Neural progenitor cell (in vitro differentiated cells): ENCODE measurements at regions not wholly inside any gene's neighbourhood (a gene's known extent, or its start where the extent isn't known, plus 50 kb on each side); places are given as distances from the start of the nearest gene placed in this dataset.

Experiments
- EZH2phosphoT487 ChIP-seq: fragments of 200-600 bp; sonication (generic); IDR thresholded peaks from 2 replicates; pipeline ENCODE4 v1.6.1; 2017; ENCODE audit warnings: antibody characterized with exemption
- TF ChIP-seq, protein P1 (sequence below): fragments of 200-600 bp; sonication (generic); IDR thresholded peaks from 2 replicates; pipeline ENCODE4 v1.5.1; 2017; ENCODE audit warnings: antibody characterized with exemption, mild to moderate bottlenecking

DNA sequence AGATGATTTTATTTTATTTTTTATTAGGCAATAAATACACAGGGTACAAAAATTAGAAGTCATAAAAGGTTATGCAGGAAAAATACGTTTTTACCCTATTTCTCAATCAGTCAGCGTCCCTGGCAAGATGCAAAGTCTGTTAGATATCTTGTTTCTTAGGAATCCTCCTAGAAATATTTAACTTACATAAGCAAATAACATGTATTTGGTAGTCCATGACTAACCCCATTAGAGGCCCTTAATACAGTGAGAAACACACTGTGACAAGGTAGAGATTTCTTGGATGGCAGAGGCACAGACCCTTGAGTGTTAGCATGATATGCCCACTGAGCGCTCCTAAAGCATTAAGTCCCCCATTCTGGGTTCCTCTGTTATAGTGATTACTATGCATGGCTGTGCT lies 121.2 kb upstream of the ADAMTSL1 start:
- TF ChIP-seq, protein P1, sequence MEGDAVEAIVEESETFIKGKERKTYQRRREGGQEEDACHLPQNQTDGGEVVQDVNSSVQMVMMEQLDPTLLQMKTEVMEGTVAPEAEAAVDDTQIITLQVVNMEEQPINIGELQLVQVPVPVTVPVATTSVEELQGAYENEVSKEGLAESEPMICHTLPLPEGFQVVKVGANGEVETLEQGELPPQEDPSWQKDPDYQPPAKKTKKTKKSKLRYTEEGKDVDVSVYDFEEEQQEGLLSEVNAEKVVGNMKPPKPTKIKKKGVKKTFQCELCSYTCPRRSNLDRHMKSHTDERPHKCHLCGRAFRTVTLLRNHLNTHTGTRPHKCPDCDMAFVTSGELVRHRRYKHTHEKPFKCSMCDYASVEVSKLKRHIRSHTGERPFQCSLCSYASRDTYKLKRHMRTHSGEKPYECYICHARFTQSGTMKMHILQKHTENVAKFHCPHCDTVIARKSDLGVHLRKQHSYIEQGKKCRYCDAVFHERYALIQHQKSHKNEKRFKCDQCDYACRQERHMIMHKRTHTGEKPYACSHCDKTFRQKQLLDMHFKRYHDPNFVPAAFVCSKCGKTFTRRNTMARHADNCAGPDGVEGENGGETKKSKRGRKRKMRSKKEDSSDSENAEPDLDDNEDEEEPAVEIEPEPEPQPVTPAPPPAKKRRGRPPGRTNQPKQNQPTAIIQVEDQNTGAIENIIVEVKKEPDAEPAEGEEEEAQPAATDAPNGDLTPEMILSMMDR = no peak
- no peak for TF ChIP-seq EZH2phosphoT487
